Immature natural killer cell (primary cell): ENCODE measurements at regions not wholly inside any gene's neighbourhood (a gene's known extent, or its start where the extent isn't known, plus 50 kb on each side); places are given as distances from the start of the nearest gene placed in this dataset.
A peak's percentile ranks its signal among the peaks of the same experiment; 100 is the strongest.

Experiments
- DNase-seq, 3 donors: peaks; one replicate each; pipeline ENCODE4 v3.0.0; 2022; ENCODE audit warnings: mixed read lengths in 1 of 3
- H3K27ac Mint-ChIP-seq, 6 donors: one replicate each; pipeline ENCODE4 v1.8.0; 2020; ENCODE audit warnings: mixed read lengths in 6 of 6, mild to moderate bottlenecking in 5 of 6, inconsistent platforms in 4 of 6, moderate library complexity in 3 of 6
- H3K27me3 Mint-ChIP-seq, 3 donors: one replicate each; pipeline ENCODE4 v1.8.0; 2020 to 2021; ENCODE audit warnings: low read depth in 3 of 3, mild to moderate bottlenecking in 3 of 3, mixed read lengths in 3 of 3, moderate library complexity in 3 of 3, inconsistent platforms in 1 of 3
- H3K36me3 Mint-ChIP-seq, 3 donors: one replicate each; pipeline ENCODE4 v1.8.0; 2020; ENCODE audit warnings: mixed read lengths in 3 of 3, inconsistent platforms in 2 of 3, mild to moderate bottlenecking in 2 of 3
- H3K4me1 Mint-ChIP-seq, 2 donors: one replicate each; pipeline ENCODE4 v1.8.0; 2020; ENCODE audit warnings: inconsistent platforms in 2 of 2, mild to moderate bottlenecking in 2 of 2, mixed read lengths in 2 of 2, moderate library complexity in 1 of 2
- H3K4me3 Mint-ChIP-seq, 5 donors: one replicate each; pipeline ENCODE4 v1.8.0; 2020; ENCODE audit warnings: mild to moderate bottlenecking in 5 of 5, mixed read lengths in 5 of 5, inconsistent platforms in 3 of 5, moderate library complexity in 3 of 5
- H3K9me3 Mint-ChIP-seq, 6 donors: one replicate each; pipeline ENCODE4 v1.8.0; 2020; ENCODE audit warnings: mild to moderate bottlenecking in 6 of 6, mixed read lengths in 6 of 6, inconsistent platforms in 4 of 6, moderate library complexity in 3 of 6

- no peak overlapping the region for H3K27ac Mint-ChIP-seq
These were observed 237.9 kb upstream of the MYO3A start for GRCh38 chr10:25696013-25696708.

DNA sequence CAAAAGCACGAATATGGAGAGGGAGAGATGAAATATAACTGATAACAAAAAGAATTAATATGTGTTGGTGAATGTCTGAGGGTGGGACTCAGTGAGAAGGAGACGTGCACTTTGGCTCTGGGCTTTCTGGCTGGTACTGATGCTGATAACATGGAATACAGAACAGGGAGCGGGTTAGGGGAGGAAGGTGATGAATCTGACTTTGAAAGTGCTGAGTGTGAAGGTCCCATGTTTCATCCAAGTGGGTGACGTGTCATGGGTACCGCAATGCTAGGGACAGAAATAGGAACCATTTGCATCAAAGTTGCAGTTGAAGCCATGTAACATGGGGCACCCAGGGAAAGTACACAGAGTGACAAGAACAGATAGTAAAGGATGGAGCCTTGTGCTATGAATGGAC lies 236.6 kb upstream of the MYO3A start:
- Mint-ChIP-seq H3K9me3 (peaks cover 0 to 4% (median 0%) of the 10 kb centered on the region in 6 donors), H3K27me3 (peaks cover 0 to 7% (median 3%) of the 10 kb centered on the region in 3 donors), H3K4me3 (no peak overlapping the region), H3K27ac (peak overlapping the region in 1 of 6 donors; percentile 29), H3K4me1 (peaks cover 9 to 19% of the 10 kb centered on the region in 2 donors), H3K36me3 (no peaks in the 10 kb centered on the region)
- DNase-seq = no peak

More at GRCh38 chr10:25696013-25696708, 237.9 kb upstream of the MYO3A start:
- no peak overlapping the region for H3K4me3 Mint-ChIP-seq
- H3K27me3 Mint-ChIP-seq = peaks cover 0 to 7% (median 3%) of the 10 kb centered on the region in 3 donors
- H3K9me3 Mint-ChIP-seq = peaks cover 0 to 4% (median 0%) of the 10 kb centered on the region in 6 donors
- H3K36me3 Mint-ChIP-seq = no peaks in the 10 kb centered on the region
- DNase-seq = no peak
- peaks cover 9 to 27% of the 10 kb centered on the region in 2 donors for H3K4me1 Mint-ChIP-seq

DNA sequence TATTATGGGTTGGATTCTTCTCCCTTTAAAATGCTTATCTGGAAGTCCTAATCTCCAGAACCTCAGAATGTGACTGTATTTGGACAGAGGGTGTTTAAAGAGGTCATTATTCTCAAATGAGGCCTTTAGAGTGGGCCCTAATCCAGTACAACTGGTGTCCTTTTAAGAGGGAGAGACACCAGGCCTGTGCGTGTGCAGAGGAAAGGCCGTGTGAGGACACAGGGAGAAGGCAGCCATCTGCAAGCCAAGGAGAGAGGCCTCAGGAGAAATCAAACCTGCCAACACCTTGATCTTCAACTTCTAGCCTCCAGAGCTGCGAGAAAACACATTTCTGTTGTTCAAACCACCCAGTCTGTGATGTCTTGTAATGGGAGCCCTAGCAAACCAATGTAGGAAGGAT lies 235.4 kb upstream of the MYO3A start:
- Mint-ChIP-seq H3K9me3 (peaks cover 0 to 4% (median 0%) of the 10 kb centered on the region in 6 donors), H3K27me3 (peaks cover 0 to 7% (median 3%) of the 10 kb centered on the region in 3 donors), H3K36me3 (no peaks in the 10 kb centered on the region), H3K4me1 (peaks cover 9 to 15% of the 10 kb centered on the region in 2 donors), H3K27ac (no peak overlapping the region), H3K4me3 (no peak overlapping the region)
- no peak for DNase-seq

GRCh38 chr10:25699631-25700030 lies 234.4 kb upstream of the MYO3A start:
- Mint-ChIP-seq H3K36me3 (no peaks in the 10 kb centered on the region), H3K9me3 (peaks cover 0 to 4% (median 0%) of the 10 kb centered on the region in 6 donors), H3K4me3 (no peak overlapping the region), H3K27me3 (peaks cover 0 to 7% (median 5%) of the 10 kb centered on the region in 3 donors), H3K4me1 (peaks cover 8 to 10% of the 10 kb centered on the region in 2 donors), H3K27ac (no peak overlapping the region)
- DNase-seq = no peak

GRCh38 chr10:25701652-25702051 lies 232.4 kb upstream of the MYO3A start:
- no peak for DNase-seq
- Mint-ChIP-seq H3K27me3 (peaks cover 0 to 5% (median 2%) of the 10 kb centered on the region in 3 donors), H3K36me3 (no peaks in the 10 kb centered on the region), H3K9me3 (no peaks in the 10 kb centered on the region), H3K4me1 (no peaks in the 10 kb centered on the region), H3K4me3 (no peak overlapping the region), H3K27ac (no peak overlapping the region)

DNA sequence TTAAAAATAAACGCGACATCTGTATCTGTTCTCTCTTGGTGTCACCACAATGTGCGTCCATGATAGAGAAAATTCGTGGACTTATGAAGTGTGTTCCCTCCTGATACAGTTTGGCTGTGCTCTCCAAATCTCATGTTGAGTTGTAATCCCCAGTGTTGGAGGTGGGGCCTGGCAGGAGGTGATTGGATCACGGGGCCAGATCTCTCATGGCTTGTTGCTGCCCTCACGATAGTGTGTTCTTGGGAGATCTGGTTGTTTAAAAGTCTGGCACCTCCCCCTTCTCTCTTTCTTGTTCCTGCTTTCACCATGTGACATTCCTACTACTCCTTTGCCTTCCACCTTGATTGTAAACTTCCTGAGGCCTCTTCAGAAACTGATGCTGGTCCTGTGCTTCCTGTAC lies 229.4 kb upstream of the MYO3A start:
- H3K4me1 Mint-ChIP-seq = no peaks in the 10 kb centered on the region
- peaks cover 0 to 2% (median 0%) of the 10 kb centered on the region in 3 donors for H3K27me3 Mint-ChIP-seq
- DNase-seq = no peak
- H3K36me3 Mint-ChIP-seq = no peaks in the 10 kb centered on the region
- no peaks in the 10 kb centered on the region for H3K9me3 Mint-ChIP-seq
- no peak overlapping the region for H3K4me3 Mint-ChIP-seq
- H3K27ac Mint-ChIP-seq = no peak overlapping the region

DNA sequence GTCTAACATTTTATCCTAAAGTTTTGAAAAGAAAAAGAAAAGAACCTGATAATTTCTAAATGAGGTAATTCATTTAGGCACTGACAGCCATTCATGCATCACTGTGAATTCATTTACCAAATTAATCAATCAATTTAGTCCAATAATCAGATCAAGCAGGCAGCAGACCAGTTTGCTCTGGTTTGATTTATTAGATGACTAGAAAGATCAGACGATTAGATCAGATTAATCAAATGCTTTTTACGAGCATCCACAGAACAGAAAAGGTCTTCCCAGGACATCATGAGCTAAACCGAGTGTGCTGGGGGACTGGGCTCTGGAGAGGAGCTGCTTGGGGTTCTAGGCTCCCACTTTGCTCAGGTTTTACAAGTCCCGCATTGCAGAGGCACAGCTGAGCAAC lies 226.5 kb upstream of the MYO3A start:
- H3K4me1 Mint-ChIP-seq = no peaks in the 10 kb centered on the region
- H3K9me3 Mint-ChIP-seq = no peaks in the 10 kb centered on the region
- DNase-seq = no peak
- no peak overlapping the region for H3K4me3 Mint-ChIP-seq
- no peak overlapping the region for H3K27ac Mint-ChIP-seq
- H3K36me3 Mint-ChIP-seq = no peaks in the 10 kb centered on the region
- H3K27me3 Mint-ChIP-seq = peaks cover 0 to 2% (median 2%) of the 10 kb centered on the region in 3 donors

- H3K4me1 Mint-ChIP-seq = no peaks in the 10 kb centered on the region
- H3K9me3 Mint-ChIP-seq = no peaks in the 10 kb centered on the region
- no peak overlapping the region for H3K4me3 Mint-ChIP-seq
- H3K27me3 Mint-ChIP-seq = peaks cover 0 to 2% (median 2%) of the 10 kb centered on the region in 3 donors
- H3K27ac Mint-ChIP-seq = no peak overlapping the region
- DNase-seq = no peak
- H3K36me3 Mint-ChIP-seq = no peaks in the 10 kb centered on the region
These were observed 225.9 kb upstream of the MYO3A start for GRCh38 chr10:25707976-25708671.

DNA sequence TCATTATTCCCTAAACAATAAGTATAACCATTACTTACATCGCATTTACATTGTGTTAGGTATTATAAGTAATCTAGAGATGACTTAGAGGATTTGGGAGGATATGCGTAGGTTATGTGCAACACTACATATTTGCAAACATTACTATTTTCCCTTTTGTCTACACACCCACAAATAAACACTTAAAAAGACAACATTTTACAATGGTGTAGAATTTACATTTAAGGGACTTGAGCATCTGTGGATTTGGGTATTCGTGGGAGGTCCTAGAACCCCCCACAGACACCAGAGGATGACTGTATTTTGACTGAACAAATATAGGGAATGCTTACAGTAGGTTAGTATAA lies 220.2 kb upstream of the MYO3A start:
- Mint-ChIP-seq H3K9me3 (peaks cover 0 to 2% (median 0%) of the 10 kb centered on the region in 6 donors), H3K27me3 (peaks cover 0 to 2% (median 0%) of the 10 kb centered on the region in 3 donors), H3K36me3 (no peaks in the 10 kb centered on the region), H3K27ac (no peak overlapping the region), H3K4me3 (no peak overlapping the region), H3K4me1 (no peaks in the 10 kb centered on the region)
- DNase-seq = no peak

- H3K36me3 Mint-ChIP-seq = no peaks in the 10 kb centered on the region
- no peak overlapping the region for H3K4me3 Mint-ChIP-seq
- H3K4me1 Mint-ChIP-seq = no peaks in the 10 kb centered on the region
- no peak overlapping the region for H3K27ac Mint-ChIP-seq
- peaks cover 0 to 2% (median 2%) of the 10 kb centered on the region in 3 donors for H3K27me3 Mint-ChIP-seq
- DNase-seq = no peak
- H3K9me3 Mint-ChIP-seq = peaks cover 0 to 2% (median 0%) of the 10 kb centered on the region in 6 donors
These were observed 209.8 kb upstream of the MYO3A start for GRCh38 chr10:25724241-25724640.

DNA sequence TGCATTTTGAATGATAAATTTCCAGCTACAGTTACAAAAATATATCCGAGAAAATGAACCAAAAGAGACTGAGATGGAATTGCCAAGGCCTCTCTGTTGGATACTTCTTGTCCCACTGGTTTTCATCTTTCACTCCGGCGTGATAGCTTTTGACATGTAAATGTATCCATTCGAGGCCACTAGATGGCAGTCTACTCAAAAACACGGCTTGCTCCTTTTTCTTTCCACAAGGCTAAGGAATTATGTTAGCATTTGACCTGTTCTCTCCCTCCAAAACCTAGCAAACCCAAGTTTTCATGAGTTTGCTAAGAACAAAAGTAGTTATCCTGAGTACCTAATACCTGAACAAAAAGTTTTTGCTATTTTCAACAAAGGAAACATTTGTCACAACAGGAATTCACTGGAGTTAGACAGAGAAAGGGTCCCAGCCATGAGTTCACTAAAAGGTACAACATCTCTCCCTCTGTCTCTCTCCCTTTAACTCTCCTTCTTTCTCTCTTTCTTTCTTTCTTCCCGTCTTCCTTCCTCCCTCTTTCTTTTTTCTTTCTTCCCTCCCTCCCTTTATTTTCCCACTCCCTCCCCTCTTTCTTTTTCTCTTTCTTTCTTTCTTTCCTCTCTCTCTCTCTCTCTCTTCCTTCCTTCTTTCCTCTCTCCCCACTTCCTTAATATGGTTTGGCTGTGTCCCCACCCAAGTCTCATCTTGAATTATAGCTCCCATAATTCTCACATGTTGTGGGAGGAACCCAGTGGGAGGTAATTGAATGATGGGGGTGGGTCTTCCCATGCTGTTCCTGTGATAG lies 207.9 kb upstream of the MYO3A start:
- Mint-ChIP-seq H3K27ac (no peak overlapping the region), H3K4me3 (no peak overlapping the region), H3K27me3 (peaks cover 0 to 2% (median 2%) of the 10 kb centered on the region in 3 donors), H3K9me3 (peaks cover 0 to 2% (median 0%) of the 10 kb centered on the region in 6 donors), H3K4me1 (no peaks in the 10 kb centered on the region), H3K36me3 (no peaks in the 10 kb centered on the region)
- DNase-seq = peak in 2 of 3 donors; percentile 1 to 6

GRCh38 chr10:25738776-25739175 lies 195.3 kb upstream of the MYO3A start:
- Mint-ChIP-seq H3K36me3 (no peaks in the 10 kb centered on the region), H3K9me3 (peaks cover 0 to 6% (median 1%) of the 10 kb centered on the region in 6 donors)

GRCh38 chr10:25743832-25744231 lies 190.2 kb upstream of the MYO3A start:
- H3K4me1 Mint-ChIP-seq = no peaks in the 10 kb centered on the region
- H3K27ac Mint-ChIP-seq = no peak overlapping the region
- no peak overlapping the region for H3K4me3 Mint-ChIP-seq
- peaks cover 0 to 1% (median 0%) of the 10 kb centered on the region in 6 donors for H3K9me3 Mint-ChIP-seq
- H3K27me3 Mint-ChIP-seq = peaks cover 0 to 1% (median 0%) of the 10 kb centered on the region in 3 donors
- H3K36me3 Mint-ChIP-seq = no peaks in the 10 kb centered on the region
- DNase-seq = no peak

More at GRCh38 chr10:25738776-25739175, 195.3 kb upstream of the MYO3A start:
- DNase-seq = no peak
- H3K4me3 Mint-ChIP-seq = no peak overlapping the region
- no peak overlapping the region for H3K27ac Mint-ChIP-seq
- peaks cover 0 to 3% (median 0%) of the 10 kb centered on the region in 3 donors for H3K27me3 Mint-ChIP-seq
- no peaks in the 10 kb centered on the region for H3K4me1 Mint-ChIP-seq

- Mint-ChIP-seq H3K9me3 (peaks cover 0 to 1% (median 0%) of the 10 kb centered on the region in 6 donors), H3K4me1 (no peaks in the 10 kb centered on the region), H3K4me3 (no peak overlapping the region), H3K36me3 (no peaks in the 10 kb centered on the region), H3K27me3 (peaks cover 0 to 1% (median 0%) of the 10 kb centered on the region in 3 donors), H3K27ac (no peak overlapping the region)
- DNase-seq = no peak
These were observed 189.5 kb upstream of the MYO3A start for GRCh38 chr10:25744574-25744973.
